ENCODE measurements at regions not wholly inside any gene's neighbourhood (a gene's known extent, or its start where the extent isn't known, plus 50 kb on each side); places are given as distances from the start of the nearest gene placed in this dataset.

DNA sequence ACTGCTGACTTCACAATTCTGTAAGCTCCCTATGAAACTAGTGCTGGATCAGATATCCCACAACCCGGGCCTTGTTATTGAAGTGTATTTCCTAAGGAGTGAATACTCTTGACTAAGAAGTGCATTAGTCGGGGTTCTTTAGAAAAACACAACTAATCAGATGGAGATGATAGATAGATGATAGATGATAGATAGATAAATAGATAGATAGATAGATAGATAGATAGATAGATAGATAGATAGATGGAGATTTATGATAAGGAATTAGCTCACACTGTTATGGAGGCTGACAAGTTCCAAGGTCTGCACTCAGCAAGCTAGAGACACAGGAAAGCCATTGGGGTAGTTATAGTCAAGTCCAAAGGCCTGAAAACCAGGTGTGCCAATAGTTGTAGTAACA, 214.6 kb upstream of the COX7C start:
- DNase-seq (ENCODE audit: low spot score, unreplicated experiment) = no peak
- Mint-ChIP-seq H3K36me3 (ENCODE audit: insufficient read depth) (no peaks in the 10 kb centered on the region), H3K9me3 (ENCODE audit: low read depth) (no peaks in the 10 kb centered on the region), H3K27me3 (no peaks in the 10 kb centered on the region), H3K4me3 (ENCODE audit: low read depth) (no peak overlapping the region), H3K4me1 (ENCODE audit: low read depth) (no peaks in the 10 kb centered on the region), H3K27ac (no peak overlapping the region)
- TF ChIP-seq, protein P1, sequence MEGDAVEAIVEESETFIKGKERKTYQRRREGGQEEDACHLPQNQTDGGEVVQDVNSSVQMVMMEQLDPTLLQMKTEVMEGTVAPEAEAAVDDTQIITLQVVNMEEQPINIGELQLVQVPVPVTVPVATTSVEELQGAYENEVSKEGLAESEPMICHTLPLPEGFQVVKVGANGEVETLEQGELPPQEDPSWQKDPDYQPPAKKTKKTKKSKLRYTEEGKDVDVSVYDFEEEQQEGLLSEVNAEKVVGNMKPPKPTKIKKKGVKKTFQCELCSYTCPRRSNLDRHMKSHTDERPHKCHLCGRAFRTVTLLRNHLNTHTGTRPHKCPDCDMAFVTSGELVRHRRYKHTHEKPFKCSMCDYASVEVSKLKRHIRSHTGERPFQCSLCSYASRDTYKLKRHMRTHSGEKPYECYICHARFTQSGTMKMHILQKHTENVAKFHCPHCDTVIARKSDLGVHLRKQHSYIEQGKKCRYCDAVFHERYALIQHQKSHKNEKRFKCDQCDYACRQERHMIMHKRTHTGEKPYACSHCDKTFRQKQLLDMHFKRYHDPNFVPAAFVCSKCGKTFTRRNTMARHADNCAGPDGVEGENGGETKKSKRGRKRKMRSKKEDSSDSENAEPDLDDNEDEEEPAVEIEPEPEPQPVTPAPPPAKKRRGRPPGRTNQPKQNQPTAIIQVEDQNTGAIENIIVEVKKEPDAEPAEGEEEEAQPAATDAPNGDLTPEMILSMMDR (IDR thresholded peaks at IDR 0.05; ENCODE audit: unreplicated experiment) = no peak

DNA sequence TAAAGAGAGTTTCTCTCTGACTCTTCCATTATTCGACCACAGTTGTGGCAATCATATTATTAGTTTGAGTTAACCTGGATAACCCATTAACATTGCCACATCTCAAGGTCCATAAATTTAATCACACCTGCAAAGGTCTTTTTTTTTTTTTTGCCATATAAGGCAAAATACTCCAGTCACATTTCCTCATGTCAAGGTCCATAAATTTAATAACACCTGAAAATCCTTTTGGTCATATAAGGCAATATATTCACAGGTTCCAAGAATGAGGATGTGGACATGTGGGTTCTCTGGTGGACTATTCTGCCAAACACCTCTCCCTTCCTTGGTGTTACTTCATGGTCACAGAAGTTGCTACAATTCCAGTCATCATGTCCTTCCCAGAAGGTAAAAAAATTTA, 213.5 kb upstream of the COX7C start:
- Mint-ChIP-seq H3K4me3 (ENCODE audit: low read depth) (no peak overlapping the region), H3K36me3 (ENCODE audit: insufficient read depth) (no peaks in the 10 kb centered on the region), H3K4me1 (ENCODE audit: low read depth) (no peaks in the 10 kb centered on the region), H3K9me3 (ENCODE audit: low read depth) (no peaks in the 10 kb centered on the region), H3K27ac (no peak overlapping the region), H3K27me3 (no peaks in the 10 kb centered on the region)
- DNase-seq (ENCODE audit: low spot score, unreplicated experiment) = no peak
- TF ChIP-seq, protein P1 (IDR thresholded peaks at IDR 0.05; ENCODE audit: unreplicated experiment) = no peak

DNA sequence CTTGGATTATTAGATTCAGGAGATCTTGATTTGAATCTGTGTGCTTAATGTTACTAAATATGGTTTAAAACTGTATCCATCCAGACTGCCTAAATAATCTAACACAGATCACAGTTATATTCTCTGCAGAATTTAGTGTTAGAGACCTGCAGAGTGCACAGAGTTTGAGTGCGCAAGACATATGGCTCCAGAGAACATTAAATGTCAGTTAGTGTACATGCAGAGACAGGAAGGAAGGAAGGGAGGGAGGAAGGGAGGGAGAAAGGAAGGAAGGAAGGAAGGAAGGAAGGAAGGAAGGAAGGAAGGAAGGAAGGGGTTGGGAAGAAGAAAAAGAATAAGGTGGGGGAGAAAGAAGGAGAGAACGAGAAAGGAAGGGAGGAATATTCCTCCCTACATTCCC, 210.0 kb upstream of the COX7C start:
- no peak overlapping the region for H3K27ac Mint-ChIP-seq
- no peak overlapping the region for H3K4me3 Mint-ChIP-seq (ENCODE audit: low read depth)
- no peaks in the 10 kb centered on the region for H3K36me3 Mint-ChIP-seq (ENCODE audit: insufficient read depth)
- TF ChIP-seq, protein P1 (IDR thresholded peaks at IDR 0.05; ENCODE audit: unreplicated experiment) = no peak
- no peak for DNase-seq (ENCODE audit: low spot score, unreplicated experiment)
- peaks cover 8% of the 10 kb centered on the region for H3K4me1 Mint-ChIP-seq (ENCODE audit: low read depth)
- no peaks in the 10 kb centered on the region for H3K9me3 Mint-ChIP-seq (ENCODE audit: low read depth)
- no peaks in the 10 kb centered on the region for H3K27me3 Mint-ChIP-seq

DNA sequence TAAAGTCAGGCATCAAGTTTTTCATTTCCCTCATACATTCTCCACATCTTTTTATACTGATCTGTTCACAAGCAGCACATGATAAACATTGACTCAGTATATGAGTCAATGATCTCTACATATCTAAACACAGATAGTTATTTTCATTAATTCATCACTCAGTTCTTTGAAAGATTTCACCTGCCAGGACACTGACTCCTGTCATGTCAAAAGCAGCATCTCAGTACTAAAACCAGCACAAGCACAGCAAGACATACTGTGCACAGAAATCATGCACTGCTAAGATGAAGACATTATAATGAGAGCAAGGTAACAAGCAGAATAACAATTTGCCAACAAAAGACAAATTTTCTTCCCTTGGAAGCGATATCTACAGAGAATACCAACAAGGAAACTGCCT, 206.1 kb upstream of the COX7C start:
- Mint-ChIP-seq H3K4me3 (ENCODE audit: low read depth) (no peak overlapping the region), H3K27me3 (no peaks in the 10 kb centered on the region), H3K9me3 (ENCODE audit: low read depth) (no peaks in the 10 kb centered on the region), H3K27ac (no peak overlapping the region), H3K4me1 (ENCODE audit: low read depth) (peaks cover 8% of the 10 kb centered on the region), H3K36me3 (ENCODE audit: insufficient read depth) (no peaks in the 10 kb centered on the region)
- DNase-seq (ENCODE audit: low spot score, unreplicated experiment) = no peak
- TF ChIP-seq, protein P1 (IDR thresholded peaks at IDR 0.05; ENCODE audit: unreplicated experiment) = no peak

DNA sequence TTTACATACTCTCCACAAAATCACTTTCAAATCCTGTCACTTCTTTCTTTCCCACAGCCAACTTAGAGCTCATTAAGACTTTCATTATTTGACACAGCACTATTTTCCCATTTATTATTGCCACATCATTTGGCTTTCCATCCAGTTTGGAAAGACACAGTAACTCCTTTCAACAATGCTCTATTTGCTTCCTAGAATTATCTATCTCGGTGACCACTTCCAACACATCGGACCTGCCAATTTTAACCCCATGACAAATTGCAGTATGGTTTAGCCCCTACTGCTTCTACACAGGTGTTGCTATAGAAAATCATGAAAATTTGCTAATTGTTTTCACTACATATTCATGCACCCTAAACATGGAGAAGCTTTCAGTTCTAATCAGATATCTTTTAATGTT, 190.6 kb upstream of the COX7C start:
- Mint-ChIP-seq H3K36me3 (ENCODE audit: insufficient read depth) (no peaks in the 10 kb centered on the region), H3K27me3 (no peaks in the 10 kb centered on the region), H3K4me3 (ENCODE audit: low read depth) (no peak overlapping the region), H3K9me3 (ENCODE audit: low read depth) (no peaks in the 10 kb centered on the region), H3K27ac (no peak overlapping the region), H3K4me1 (ENCODE audit: low read depth) (peaks cover 2% of the 10 kb centered on the region)
- TF ChIP-seq, protein P1 (IDR thresholded peaks at IDR 0.05; ENCODE audit: unreplicated experiment) = no peak
- DNase-seq (ENCODE audit: low spot score, unreplicated experiment) = no peak

Measured in progenitor cell of endocrine pancreas (in vitro differentiated cells).